ENCODE measurements at regions not wholly inside any gene's neighbourhood (a gene's known extent, or its start where the extent isn't known, plus 50 kb on each side); places are given as distances from the start of the nearest gene placed in this dataset.

DNA sequence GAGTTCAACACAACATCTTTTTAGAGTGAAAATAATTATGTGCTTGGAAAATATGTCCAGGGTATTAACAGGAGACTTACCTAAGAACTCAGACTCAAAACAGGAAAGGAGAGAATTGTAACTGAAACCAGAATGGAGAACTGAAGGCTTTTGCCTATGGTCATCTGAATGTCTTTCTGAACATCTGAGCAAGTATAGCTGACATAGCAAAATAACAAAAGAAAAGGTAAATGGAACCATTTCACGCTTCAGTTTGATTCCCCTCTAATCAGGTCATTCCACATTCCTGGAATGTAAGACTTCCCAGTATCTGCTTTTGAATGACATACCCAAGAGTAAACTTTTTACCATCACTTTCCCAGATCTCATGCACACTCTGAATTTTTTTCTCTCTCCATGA is 500.4 kb upstream of the HS3ST1 start:
- Histone ChIP-seq H3K36me3 (no peaks in the 10 kb centered on the region), H3K27ac (no peak overlapping the region), H3K4me3 (no peak overlapping the region), H3K27me3 (no peaks in the 10 kb centered on the region), H3K9me3 (no peaks in the 10 kb centered on the region), H3K4me1 (no peaks in the 10 kb centered on the region)
- DNase-seq = no peak
- in situ Hi-C loops (cut with MboI; ENCODE audit: low pct_ligation_motif_present in 1 of 4, low pct_unique_long_range_greater_than_20kb in 1 of 4, low sequenced_read_pairs in 3 of 4) (loop anchor here in 1 of 4 donors (25.0 kb wide), 1 partner anchor 1367 kb away; no protein-coding TSS in a partner anchor), intact Hi-C loops (cut with DNase I; ENCODE audit: low total_unique reads) (no loop called here)
- 78 to 80% methylated on average over 1 of the region's 1 CpG for WGBS, 2 donors (ENCODE audit: low coverage in 1 of 2)
- no peak for TF ChIP-seq POLR2AphosphoS5 (IDR thresholded peaks at IDR 0.05)
- no peak for TF ChIP-seq EP300 (IDR thresholded peaks at IDR 0.05; ENCODE audit: low read depth)
- no peak for TF ChIP-seq POLR2A (IDR thresholded peaks at IDR 0.05)
- TF ChIP-seq, protein P1, sequence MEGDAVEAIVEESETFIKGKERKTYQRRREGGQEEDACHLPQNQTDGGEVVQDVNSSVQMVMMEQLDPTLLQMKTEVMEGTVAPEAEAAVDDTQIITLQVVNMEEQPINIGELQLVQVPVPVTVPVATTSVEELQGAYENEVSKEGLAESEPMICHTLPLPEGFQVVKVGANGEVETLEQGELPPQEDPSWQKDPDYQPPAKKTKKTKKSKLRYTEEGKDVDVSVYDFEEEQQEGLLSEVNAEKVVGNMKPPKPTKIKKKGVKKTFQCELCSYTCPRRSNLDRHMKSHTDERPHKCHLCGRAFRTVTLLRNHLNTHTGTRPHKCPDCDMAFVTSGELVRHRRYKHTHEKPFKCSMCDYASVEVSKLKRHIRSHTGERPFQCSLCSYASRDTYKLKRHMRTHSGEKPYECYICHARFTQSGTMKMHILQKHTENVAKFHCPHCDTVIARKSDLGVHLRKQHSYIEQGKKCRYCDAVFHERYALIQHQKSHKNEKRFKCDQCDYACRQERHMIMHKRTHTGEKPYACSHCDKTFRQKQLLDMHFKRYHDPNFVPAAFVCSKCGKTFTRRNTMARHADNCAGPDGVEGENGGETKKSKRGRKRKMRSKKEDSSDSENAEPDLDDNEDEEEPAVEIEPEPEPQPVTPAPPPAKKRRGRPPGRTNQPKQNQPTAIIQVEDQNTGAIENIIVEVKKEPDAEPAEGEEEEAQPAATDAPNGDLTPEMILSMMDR (IDR thresholded peaks at IDR 0.05) = no peak

DNA sequence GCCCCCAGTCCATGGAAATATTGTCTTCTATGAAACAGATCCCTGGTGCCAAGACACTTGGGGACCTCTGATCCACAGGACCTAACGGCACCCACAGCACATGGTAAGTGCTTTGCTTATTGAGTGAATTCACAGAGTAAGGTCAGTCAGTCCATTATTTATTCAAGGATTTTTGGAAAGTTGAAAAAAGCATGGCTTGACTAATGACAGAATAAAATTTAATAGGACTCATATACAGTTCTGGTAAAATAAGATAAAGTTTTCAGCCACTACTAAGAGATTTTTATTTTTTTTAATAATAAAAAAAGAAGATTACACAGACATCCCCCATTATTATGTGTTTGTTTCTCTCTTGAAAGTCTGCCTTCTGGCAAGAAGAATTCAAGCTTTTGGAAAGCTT is 490.6 kb upstream of the HS3ST1 start:
- H3K27me3 ChIP-seq = no peaks in the 10 kb centered on the region
- no peak for DNase-seq
- H3K4me1 ChIP-seq = no peaks in the 10 kb centered on the region
- H3K27ac ChIP-seq = no peak overlapping the region
- in situ Hi-C loops (cut with MboI; ENCODE audit: low pct_ligation_motif_present in 1 of 4, low pct_unique_long_range_greater_than_20kb in 1 of 4, low sequenced_read_pairs in 3 of 4) (no loop called here), intact Hi-C loops (cut with DNase I; ENCODE audit: low total_unique reads) (no loop called here)
- no peaks in the 10 kb centered on the region for H3K36me3 ChIP-seq
- TF ChIP-seq EP300 (IDR thresholded peaks at IDR 0.05; ENCODE audit: low read depth) (no peak), POLR2A (IDR thresholded peaks at IDR 0.05) (no peak), POLR2AphosphoS5 (IDR thresholded peaks at IDR 0.05) (no peak)
- WGBS, 2 donors (ENCODE audit: low coverage in 1 of 2) = 79% methylated on average over 1 of the region's 1 CpG; no CpG with 5 or more reads in 1 of the 2 donors
- no peak overlapping the region for H3K4me3 ChIP-seq
- H3K9me3 ChIP-seq = no peaks in the 10 kb centered on the region

DNA sequence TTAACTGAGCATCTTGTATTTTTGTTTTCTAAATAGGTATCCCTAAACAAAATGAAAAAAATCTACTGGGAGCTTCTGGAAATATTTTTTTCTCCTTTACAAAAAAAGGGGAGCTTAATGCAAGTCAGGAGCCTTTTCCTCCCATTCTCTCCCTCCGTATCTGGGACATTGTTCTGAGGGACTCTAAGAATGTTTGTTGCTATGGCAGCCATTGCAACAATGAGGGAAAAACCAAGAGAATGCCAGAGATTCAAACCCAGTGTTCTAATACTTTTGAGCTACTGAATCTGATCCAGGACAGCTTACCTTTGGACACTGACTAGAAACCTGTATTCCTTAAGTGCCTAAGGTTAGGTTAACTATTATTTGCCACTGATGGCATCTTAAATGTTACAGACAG is 485.7 kb upstream of the HS3ST1 start:
- Histone ChIP-seq H3K36me3 (no peaks in the 10 kb centered on the region), H3K27me3 (no peaks in the 10 kb centered on the region), H3K4me1 (peaks cover 0 to 6% (median 2%) of the 10 kb centered on the region in 4 donors), H3K27ac (no peak overlapping the region), H3K4me3 (no peak overlapping the region), H3K9me3 (no peaks in the 10 kb centered on the region)
- intact Hi-C loops (cut with DNase I; ENCODE audit: low total_unique reads) = no loop called here
- no peak for DNase-seq
- no peak for TF ChIP-seq POLR2A (IDR thresholded peaks at IDR 0.05)
- no peak for TF ChIP-seq POLR2AphosphoS5 (IDR thresholded peaks at IDR 0.05)
- TF ChIP-seq, protein P1 (IDR thresholded peaks at IDR 0.05) = no peak
- in situ Hi-C loops (cut with MboI; ENCODE audit: low pct_ligation_motif_present in 1 of 4, low pct_unique_long_range_greater_than_20kb in 1 of 4, low sequenced_read_pairs in 3 of 4) = no loop called here
- whole genome bisulfite sequencing, 2 donors (ENCODE audit: low coverage in 1 of 2) = 43 to 50% methylated on average over 1 of the region's 1 CpG

DNA sequence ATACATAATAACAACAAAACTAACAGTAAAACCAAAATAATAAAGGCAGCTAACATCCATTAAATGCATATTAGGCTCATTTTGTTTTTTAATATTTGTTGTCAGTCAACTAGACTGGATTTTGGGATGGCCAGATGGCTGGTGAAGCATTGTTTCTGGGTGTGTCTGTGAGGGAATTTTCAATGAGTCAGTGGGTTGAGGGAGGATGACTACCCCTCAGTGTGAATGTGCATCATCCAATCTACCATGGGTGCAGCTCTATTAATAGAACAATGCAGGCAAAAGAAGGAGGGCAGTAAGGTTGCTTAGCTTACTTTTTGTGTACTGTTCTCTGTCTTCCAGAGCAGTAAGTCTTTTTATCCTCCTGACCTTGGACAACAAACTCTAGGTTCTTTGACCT is 484.2 kb upstream of the HS3ST1 start:
- Histone ChIP-seq H3K9me3 (no peaks in the 10 kb centered on the region), H3K36me3 (no peaks in the 10 kb centered on the region), H3K27me3 (no peaks in the 10 kb centered on the region), H3K4me1 (peaks cover 0 to 6% (median 2%) of the 10 kb centered on the region in 4 donors), H3K4me3 (no peak overlapping the region), H3K27ac (no peak overlapping the region)
- no peak for DNase-seq
- in situ Hi-C loops (cut with MboI; ENCODE audit: low pct_ligation_motif_present in 1 of 4, low pct_unique_long_range_greater_than_20kb in 1 of 4, low sequenced_read_pairs in 3 of 4) (no loop called here), intact Hi-C loops (cut with DNase I; ENCODE audit: low total_unique reads) (no loop called here)
- no peak for TF ChIP-seq POLR2AphosphoS5 (IDR thresholded peaks at IDR 0.05)
- TF ChIP-seq, protein P1 (IDR thresholded peaks at IDR 0.05) = no peak
- no peak for TF ChIP-seq EP300 (IDR thresholded peaks at IDR 0.05; ENCODE audit: low read depth)
- TF ChIP-seq POLR2A (IDR thresholded peaks at IDR 0.05) = no peak

DNA sequence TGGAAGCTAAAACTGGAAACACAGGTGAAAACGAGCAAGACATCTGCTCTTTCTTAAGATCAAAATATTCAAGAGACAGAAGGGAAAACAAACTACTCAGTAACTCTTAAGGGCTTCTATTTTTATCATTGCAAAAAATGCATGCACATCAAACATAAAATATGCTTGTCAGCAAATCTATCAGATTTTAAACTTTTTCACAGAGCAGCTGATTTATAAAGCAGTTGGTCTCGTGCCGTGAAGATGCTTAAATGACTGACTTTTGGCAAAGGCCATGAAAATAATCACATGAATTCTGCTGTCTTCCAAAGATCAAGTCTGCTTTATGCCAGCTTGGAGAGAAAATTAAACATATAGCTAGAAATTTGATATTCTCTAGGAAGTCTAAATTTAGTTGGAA is 482.1 kb upstream of the HS3ST1 start:
- intact Hi-C loops (cut with DNase I; ENCODE audit: low total_unique reads) = no loop called here
- TF ChIP-seq EP300 (IDR thresholded peaks at IDR 0.05; ENCODE audit: low read depth) (no peak), POLR2AphosphoS5 (IDR thresholded peaks at IDR 0.05) (no peak)
- TF ChIP-seq, protein P1 (IDR thresholded peaks at IDR 0.05) = no peak
- in situ Hi-C loops (cut with MboI; ENCODE audit: low pct_ligation_motif_present in 1 of 4, low pct_unique_long_range_greater_than_20kb in 1 of 4, low sequenced_read_pairs in 3 of 4) = no loop called here
- DNase-seq = no peak
- Histone ChIP-seq H3K36me3 (no peaks in the 10 kb centered on the region), H3K9me3 (no peaks in the 10 kb centered on the region), H3K4me1 (peaks cover 0 to 6% (median 2%) of the 10 kb centered on the region in 4 donors), H3K27ac (no peak overlapping the region), H3K4me3 (no peak overlapping the region), H3K27me3 (no peaks in the 10 kb centered on the region)
- whole genome bisulfite sequencing, 2 donors (ENCODE audit: low coverage in 1 of 2) = 60 to 77% methylated on average over 3 of the region's 3 CpGs

All from transverse colon (tissue), 4 donors.